ENCODE measurements at regions not wholly inside any gene's neighbourhood (a gene's known extent, or its start where the extent isn't known, plus 50 kb on each side); places are given as distances from the start of the nearest gene placed in this dataset.

- peak; percentile 50 for DNase-seq (ENCODE audit: low spot score)
Measured at GRCh38 chr3:27590437-27591298, 106.5 kb upstream of the SLC4A7 start.

- DNase-seq (ENCODE audit: low spot score) = no peak
Measured at GRCh38 chr3:27589795-27590194, 105.6 kb upstream of the SLC4A7 start.

DNA sequence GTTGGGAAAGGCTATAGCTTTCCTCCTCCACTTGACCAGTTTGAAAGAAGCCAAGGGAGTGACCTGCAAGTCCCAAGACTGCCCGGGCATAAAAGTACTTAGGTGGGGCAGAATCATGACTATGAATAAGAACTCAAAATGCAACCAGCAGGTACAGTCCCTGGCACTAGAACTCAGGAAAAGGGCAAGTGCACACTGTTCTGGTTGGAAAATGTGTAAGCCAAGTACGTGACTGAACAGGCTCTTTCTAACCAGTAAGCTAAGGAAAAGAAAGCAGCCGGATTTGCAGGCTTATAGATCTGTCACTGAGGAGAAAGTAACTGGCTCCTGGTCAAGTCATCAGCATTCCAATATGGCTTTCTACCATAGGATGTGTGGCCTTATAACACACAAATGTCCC lies 101.2 kb upstream of the SLC4A7 start:
- no peak for DNase-seq (ENCODE audit: low spot score)

DNA sequence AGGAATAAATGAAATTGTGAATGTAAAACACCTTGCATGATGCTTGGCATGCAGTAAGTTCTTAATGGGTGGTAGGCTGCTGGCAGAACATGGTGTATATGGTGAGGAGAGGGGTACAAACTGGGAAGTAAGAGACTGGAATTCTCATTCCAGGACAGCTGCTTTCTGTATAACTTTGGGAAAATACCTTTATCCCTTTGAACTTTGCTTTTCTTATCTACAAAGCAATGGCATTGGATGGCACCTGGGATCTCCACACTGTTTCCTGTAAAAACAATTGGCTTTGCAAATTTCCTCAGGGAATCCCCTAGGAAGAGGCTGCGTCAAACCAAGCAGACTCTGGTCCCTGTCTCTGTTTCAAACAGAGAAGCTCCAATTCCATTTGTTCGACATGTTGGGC lies 100.7 kb upstream of the SLC4A7 start:
- no peak for DNase-seq (ENCODE audit: low spot score)

DNA sequence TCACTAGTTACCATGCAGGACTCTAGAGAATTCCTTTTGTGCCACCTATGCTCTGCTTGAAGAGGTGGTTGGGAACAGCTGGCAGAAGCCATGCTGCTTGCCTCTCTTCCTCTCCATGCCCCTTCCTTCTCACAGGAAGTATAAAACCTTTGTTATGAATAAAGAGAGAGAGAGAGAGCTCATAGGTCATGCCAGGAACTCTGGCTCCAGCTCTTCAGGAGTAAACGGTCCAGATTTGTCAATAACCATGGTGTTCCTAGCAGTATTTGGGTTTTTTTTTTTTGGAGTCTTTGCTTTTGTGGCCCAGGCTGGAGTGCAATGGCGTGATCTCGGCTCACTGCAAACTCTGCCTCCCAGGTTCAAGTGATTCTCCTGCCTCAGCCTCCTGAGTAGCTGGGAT lies 97.7 kb upstream of the SLC4A7 start:
- DNase-seq (ENCODE audit: low spot score) = no peak

- no peak for DNase-seq (ENCODE audit: low spot score)
Measured at GRCh38 chr3:27578032-27578431, 93.8 kb upstream of the SLC4A7 start.

GRCh38 chr3:27577504-27577903 lies 93.3 kb upstream of the SLC4A7 start:
- DNase-seq (ENCODE audit: low spot score) = no peak

- DNase-seq (ENCODE audit: low spot score) = no peak
Measured at GRCh38 chr3:27576171-27576570, 92.0 kb upstream of the SLC4A7 start.

DNA sequence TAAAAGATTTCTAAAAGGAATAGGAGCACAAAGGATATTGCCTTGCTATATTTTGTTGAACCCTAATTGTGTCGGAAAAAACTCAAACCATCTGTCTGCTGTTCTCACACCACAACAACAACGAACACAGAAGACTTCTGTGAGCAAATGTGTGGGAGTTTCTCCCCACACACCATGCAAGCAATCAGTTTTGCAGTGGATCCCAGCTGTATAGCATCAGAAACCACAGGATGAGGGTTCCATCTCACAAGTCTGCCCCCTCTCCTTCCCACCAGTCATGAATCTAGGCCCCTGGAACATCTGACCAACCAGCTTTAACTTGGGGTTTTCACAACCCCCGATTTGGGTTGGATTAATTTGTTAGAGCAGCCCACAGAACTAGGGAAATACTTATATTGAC lies 91.3 kb upstream of the SLC4A7 start:
- no peak for DNase-seq (ENCODE audit: low spot score)

GRCh38 chr3:27574438-27574795 lies 90.2 kb upstream of the SLC4A7 start:
- DNase-seq (ENCODE audit: low spot score) = no peak

DNA sequence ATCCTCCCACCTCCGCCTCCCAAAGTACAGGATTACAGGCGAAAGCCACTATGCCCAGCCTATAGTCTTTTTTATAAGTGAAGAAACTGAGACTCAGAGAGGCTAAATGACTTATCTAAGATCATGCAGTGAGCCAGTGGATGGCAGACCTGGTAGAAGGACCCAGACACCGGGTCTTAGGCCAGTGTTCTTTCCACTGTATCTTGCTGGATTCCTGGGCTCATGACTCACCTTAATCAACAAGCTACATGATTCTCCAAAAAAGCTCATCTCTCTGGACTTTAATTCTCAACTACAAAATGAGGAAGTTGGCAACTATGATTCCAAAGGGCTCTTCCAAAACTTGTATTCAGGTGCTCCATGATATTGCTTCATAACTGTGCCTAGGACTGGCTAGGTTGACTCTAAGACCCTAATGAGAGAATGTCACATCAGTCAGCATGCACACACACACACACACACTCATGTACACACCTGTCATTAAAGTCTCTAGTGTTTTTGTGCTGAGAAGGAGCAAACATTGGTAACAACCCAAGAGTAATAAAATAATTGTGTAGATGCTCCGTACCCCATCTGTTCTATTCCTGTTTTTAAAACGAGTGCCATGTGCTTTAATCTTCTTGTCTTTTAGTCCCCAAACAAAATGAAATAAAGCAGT lies 89.7 kb upstream of the SLC4A7 start:
- DNase-seq (ENCODE audit: low spot score) = no peak

DNA sequence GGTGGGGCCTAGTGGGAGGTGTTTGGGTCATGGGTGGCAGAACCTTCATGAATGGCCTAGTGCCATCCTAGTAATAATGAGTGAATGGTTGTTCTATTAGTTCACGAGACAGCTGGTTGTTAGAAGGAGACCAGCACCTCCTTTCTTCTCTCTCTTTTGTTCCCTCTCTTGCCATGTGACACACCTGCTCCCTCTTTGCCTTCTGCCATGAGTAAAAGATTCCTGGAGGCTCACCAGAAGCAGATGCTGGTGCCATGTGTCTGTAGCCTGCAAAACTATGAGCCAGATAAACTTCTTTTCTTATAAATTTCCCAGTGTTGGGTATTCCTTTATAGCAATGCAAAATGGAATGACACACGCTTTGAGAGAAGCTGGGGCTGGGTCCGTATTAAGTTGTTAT lies 89.0 kb upstream of the SLC4A7 start:
- DNase-seq (ENCODE audit: low spot score) = no peak

- no peak for DNase-seq (ENCODE audit: low spot score)
Measured at GRCh38 chr3:27571345-27571744, 87.2 kb upstream of the SLC4A7 start.

GRCh38 chr3:27570421-27571106 lies 86.4 kb upstream of the SLC4A7 start:
- no peak for DNase-seq (ENCODE audit: low spot score)

GRCh38 chr3:27568393-27568792 lies 84.2 kb upstream of the SLC4A7 start:
- DNase-seq (ENCODE audit: low spot score) = no peak

GRCh38 chr3:27567251-27567650 lies 83.1 kb upstream of the SLC4A7 start:
- DNase-seq (ENCODE audit: low spot score) = no peak

- DNase-seq (ENCODE audit: low spot score) = no peak
Measured at GRCh38 chr3:27565201-27565852, 81.1 kb upstream of the SLC4A7 start.

DNA sequence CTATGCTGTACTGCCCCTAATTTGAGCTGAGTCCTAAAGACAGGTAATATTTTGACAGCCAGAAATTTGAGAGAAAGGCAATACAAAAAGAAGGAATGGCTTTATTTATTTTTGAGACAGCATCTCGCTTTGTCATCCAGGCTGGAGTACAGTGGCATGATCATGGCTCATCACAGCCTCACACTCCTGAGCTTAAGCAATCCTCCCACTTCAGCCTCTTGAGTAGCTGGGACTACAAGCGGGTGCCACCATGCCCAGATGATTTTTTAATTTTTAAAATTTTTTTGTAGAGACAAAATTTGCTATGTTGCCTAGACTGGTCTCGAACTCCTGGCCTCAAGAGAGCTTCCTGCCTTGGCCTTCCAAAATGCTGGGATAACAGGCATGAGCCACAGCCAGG lies 77.4 kb upstream of the SLC4A7 start:
- DNase-seq (ENCODE audit: low spot score) = no peak

DNA sequence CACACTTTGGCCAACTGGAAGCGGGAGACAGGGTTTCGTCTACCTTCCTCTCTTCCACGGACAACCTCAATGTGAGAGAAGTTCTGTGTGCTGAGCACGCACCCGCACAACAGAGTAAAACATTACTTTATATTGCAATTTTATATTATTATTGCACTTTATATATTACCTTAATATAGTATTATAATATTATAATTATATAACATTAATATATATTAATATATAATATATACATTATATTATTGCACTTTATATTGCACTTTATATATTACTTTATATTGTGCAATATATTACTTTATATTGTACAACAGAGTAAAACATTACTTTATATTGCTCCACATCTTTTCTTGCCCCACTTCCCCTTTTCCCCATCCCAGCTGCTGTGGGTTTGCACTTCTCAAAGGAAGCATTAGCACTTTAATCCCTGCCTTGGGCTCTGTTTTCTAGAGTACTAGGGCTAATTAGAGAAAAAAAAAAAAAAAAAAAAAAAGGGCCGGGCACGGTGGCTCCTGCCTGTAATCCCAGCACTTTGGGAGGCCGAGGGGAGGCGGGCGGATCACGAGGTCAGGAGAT lies 76.4 kb upstream of the SLC4A7 start:
- no peak for DNase-seq (ENCODE audit: low spot score)

DNA sequence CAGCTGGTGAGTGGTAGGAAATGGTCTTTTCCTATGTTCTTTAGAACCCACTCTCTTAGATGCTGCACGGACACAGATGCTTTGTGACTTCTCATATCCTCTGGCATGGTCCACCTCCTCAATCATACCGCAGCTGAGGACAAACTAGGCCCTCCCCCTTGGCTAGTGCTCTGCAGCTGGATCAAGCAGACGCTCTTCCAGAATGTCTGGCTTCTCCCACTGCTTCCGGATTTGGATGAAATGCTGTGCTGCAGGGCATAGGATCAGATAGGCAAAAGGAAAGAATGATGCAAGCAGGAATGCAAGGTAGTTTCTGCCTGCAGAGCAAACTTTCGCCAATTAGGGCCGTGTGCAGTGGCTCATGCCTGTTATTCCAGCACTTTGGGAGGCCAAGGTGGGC lies 75.7 kb upstream of the SLC4A7 start:
- no peak for DNase-seq (ENCODE audit: low spot score)

DNA sequence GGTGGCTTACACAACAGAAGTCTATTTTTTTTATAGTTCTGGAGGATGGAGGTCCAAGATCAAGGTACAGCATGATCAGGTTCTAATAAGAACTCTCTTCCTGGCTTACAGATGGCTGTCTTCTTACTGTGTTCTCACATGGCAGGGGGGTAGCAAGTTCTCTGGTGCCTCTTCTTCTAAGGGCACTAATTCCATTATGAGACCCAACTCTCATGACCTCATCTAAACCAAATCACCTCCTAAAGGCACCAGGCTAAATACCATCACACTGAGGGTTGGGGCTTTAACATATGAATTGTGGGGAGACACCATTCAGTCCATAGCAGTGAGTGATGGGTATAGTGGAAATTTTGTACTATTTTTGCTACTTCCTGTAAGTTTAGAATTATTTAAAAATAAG lies 75.2 kb upstream of the SLC4A7 start:
- DNase-seq (ENCODE audit: low spot score) = no peak

GRCh38 chr3:27557411-27557810 lies 73.2 kb upstream of the SLC4A7 start:
- DNase-seq (ENCODE audit: low spot score) = no peak

Data from CD4-positive, alpha-beta T cell treated with Interleukin-15 for 4 hours (primary cell).